Immature natural killer cell (primary cell): ENCODE measurements at regions not wholly inside any gene's neighbourhood (a gene's known extent, or its start where the extent isn't known, plus 50 kb on each side); places are given as distances from the start of the nearest gene placed in this dataset.

Experiments
- DNase-seq, 3 donors: peaks; one replicate each; pipeline ENCODE4 v3.0.0; 2022; ENCODE audit warnings: mixed read lengths in 1 of 3
- H3K27ac Mint-ChIP-seq, 6 donors: one replicate each; pipeline ENCODE4 v1.8.0; 2020; ENCODE audit warnings: mixed read lengths in 6 of 6, mild to moderate bottlenecking in 5 of 6, inconsistent platforms in 4 of 6, moderate library complexity in 3 of 6
- H3K27me3 Mint-ChIP-seq, 3 donors: one replicate each; pipeline ENCODE4 v1.8.0; 2020 to 2021; ENCODE audit warnings: low read depth in 3 of 3, mild to moderate bottlenecking in 3 of 3, mixed read lengths in 3 of 3, moderate library complexity in 3 of 3, inconsistent platforms in 1 of 3
- H3K36me3 Mint-ChIP-seq, 3 donors: one replicate each; pipeline ENCODE4 v1.8.0; 2020; ENCODE audit warnings: mixed read lengths in 3 of 3, inconsistent platforms in 2 of 3, mild to moderate bottlenecking in 2 of 3
- H3K4me1 Mint-ChIP-seq, 2 donors: one replicate each; pipeline ENCODE4 v1.8.0; 2020; ENCODE audit warnings: inconsistent platforms in 2 of 2, mild to moderate bottlenecking in 2 of 2, mixed read lengths in 2 of 2, moderate library complexity in 1 of 2
- H3K4me3 Mint-ChIP-seq, 5 donors: one replicate each; pipeline ENCODE4 v1.8.0; 2020; ENCODE audit warnings: mild to moderate bottlenecking in 5 of 5, mixed read lengths in 5 of 5, inconsistent platforms in 3 of 5, moderate library complexity in 3 of 5
- H3K9me3 Mint-ChIP-seq, 6 donors: one replicate each; pipeline ENCODE4 v1.8.0; 2020; ENCODE audit warnings: mild to moderate bottlenecking in 6 of 6, mixed read lengths in 6 of 6, inconsistent platforms in 4 of 6, moderate library complexity in 3 of 6

DNA sequence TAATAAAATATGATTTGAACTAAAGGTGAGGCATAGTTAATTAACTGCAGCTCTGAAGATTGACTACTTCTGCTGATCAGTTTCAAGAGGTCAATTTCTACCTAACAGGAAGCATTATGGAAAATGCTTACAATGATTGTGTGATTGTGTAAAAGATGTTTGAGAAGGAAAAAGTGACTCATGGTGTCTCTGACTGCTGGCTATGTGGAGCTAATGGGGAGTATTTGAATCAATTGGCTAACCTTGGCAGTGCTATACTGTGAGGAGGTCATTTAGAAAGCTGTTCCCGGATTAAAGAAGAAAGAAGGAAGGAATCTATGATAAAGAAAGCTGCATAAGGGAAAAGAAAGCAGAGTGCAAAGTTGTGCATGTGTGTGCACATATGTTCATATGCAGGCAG lies 376.5 kb downstream of the ADGRL2 start:
- H3K9me3 Mint-ChIP-seq: peaks cover 0 to 16% (median 6%) of the 10 kb centered on the region in 6 donors

DNA sequence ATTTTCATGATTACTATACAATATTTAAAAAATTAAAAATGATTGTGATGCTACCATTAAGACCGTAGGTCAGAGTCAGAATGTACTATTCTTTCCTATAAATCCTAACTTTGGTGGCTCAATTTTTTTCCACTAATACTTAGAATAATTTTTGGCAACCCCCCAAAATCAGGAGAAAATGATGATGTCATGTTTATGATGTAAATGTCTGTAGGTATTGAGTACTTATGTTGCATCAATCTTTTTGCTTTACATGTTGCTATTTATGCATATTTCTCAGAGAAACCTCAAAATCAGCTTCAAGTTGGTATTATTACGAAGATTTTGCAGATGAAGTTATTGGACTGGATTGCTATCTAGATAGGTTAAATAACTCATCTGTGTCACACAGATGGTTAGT lies 371.2 kb downstream of the ADGRL2 start:
- no peaks in the 10 kb centered on the region for H3K36me3 Mint-ChIP-seq
- H3K9me3 Mint-ChIP-seq: peaks cover 0 to 13% (median 4%) of the 10 kb centered on the region in 6 donors
- no peak overlapping the region for H3K27ac Mint-ChIP-seq
- no peaks in the 10 kb centered on the region for H3K4me1 Mint-ChIP-seq
- no peak for DNase-seq
- H3K27me3 Mint-ChIP-seq: peaks cover 0 to 1% (median 0%) of the 10 kb centered on the region in 3 donors
- H3K4me3 Mint-ChIP-seq: no peak overlapping the region

More for the DNA sequence above, 376.5 kb downstream of the ADGRL2 start:
- Mint-ChIP-seq H3K4me3 (no peak overlapping the region), H3K27me3 (peaks cover 0 to 1% (median 0%) of the 10 kb centered on the region in 3 donors), H3K27ac (no peak overlapping the region), H3K4me1 (no peaks in the 10 kb centered on the region), H3K36me3 (no peaks in the 10 kb centered on the region)
- DNase-seq: no peak

DNA sequence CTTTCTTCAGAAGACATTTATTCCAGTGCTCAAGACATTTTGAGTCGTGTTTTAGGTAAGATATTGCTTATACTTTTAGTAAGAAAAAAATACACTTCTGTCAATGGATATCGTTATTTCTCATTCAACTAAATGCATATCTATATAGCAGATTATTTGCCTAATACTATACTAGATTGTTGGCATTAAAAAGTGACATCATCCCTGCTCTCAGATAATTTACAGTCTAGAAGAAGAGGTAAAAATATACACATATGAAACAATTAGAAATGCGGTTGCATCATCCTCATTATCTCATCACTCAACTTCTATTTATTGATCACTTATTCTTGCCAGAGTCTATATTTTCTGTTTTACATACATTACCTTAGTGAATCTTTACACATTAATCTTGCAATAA lies 367.7 kb downstream of the ADGRL2 start:
- Mint-ChIP-seq H3K4me3 (no peak overlapping the region), H3K36me3 (no peaks in the 10 kb centered on the region), H3K9me3 (peaks cover 0 to 8% (median 3%) of the 10 kb centered on the region in 6 donors), H3K27ac (no peak overlapping the region), H3K4me1 (no peaks in the 10 kb centered on the region), H3K27me3 (no peaks in the 10 kb centered on the region)
- no peak for DNase-seq

DNA sequence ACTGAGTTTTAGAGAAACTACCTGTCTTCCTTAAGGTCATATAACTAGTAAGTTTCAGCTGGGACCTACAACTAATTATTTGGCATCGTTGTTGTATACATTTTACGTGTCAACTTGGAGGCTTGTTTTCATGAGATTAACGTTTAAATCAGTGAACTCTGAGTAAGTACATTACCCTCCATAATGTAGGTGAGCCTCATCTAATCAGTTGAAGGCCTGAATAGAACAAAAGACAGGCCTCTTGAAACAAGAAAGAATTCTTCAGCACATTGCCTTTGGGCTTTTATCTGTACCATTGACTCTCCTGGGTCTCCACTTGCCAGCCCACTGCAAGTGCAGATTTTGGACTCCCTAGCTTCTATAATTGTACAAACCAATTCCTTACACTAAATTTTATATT lies 364.6 kb downstream of the ADGRL2 start:
- Mint-ChIP-seq H3K9me3 (peaks cover 0 to 12% (median under 1%) of the 10 kb centered on the region in 6 donors), H3K27ac (no peak overlapping the region), H3K4me3 (no peak overlapping the region), H3K4me1 (peaks cover 25 to 27% of the 10 kb centered on the region in 2 donors), H3K36me3 (no peaks in the 10 kb centered on the region), H3K27me3 (peaks cover 0 to 4% (median 0%) of the 10 kb centered on the region in 3 donors)
- DNase-seq: no peak

DNA sequence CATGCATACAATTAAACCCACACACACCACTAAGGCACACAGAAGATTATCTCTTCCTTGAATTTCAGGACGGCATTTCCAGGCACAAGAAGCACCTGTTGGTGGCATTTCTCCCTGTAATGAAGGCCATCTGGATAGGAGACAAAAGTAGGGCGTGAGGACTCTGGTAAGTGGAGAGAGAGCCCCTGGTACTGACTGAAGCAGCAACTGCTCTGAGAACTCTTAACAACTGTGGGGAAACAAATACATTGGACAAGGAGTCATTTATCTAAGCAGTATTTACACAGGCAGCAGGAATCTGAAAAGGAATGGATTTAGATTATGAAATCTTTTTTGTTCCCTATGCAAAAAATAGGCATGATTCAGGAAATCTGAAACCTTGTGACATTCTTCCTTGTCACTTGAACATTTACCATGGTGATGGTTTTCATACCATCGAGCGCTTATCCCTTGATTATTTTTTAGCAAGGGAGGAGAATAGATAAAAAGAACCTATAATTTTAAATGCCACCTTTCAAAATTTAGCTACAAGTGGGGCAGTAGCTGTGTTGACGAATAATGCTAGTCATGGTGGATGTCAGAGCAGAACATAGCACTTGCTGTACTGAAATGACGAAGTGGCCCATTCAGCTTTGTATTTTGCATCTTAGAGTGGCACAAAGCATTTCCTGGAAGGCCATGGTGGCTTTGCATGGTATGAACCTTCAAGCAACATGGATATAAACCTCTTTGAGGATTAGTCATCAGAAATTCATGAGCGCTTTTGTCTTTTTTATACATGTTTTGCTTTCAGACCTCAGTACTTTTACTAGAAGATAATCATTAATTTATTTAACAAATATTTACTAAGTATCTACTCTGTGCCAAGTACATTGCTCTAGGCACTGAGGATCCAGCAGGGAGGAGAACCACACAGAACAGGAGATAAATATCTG lies 362.0 kb downstream of the ADGRL2 start:
- Mint-ChIP-seq H3K4me1 (peaks cover 29 to 32% of the 10 kb centered on the region in 2 donors), H3K4me3 (peak overlapping the region; percentile 76 to 86 (median 80)), H3K27ac (peak overlapping the region in 5 of 6 donors; percentile 34 to 88 (median 80)), H3K27me3 (peaks cover 0 to 4% (median 0%) of the 10 kb centered on the region in 3 donors), H3K9me3 (peaks cover 0 to 21% (median 2%) of the 10 kb centered on the region in 6 donors), H3K36me3 (no peaks in the 10 kb centered on the region)
- no peak for DNase-seq

DNA sequence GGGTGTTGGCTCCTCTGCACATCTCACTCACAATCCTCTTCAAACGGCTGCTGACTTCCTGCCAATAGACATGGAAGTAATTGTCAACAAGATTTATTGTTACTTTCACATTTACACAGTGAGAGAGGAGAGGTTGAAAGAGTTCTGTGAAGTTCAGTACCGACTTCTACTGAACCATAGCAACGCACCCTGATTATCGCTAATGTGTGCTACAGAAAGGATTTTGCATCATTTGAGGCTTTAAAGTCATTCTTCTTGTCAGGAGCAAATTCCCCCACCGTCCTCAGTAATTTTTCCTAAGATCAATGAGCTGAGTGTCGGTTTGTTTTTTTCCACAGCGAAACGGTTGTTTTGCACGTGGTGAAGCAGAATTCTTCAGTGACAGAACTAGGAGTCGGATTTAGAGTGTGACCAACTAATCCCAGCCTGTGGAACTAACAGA lies 361.0 kb downstream of the ADGRL2 start:
- Mint-ChIP-seq H3K27ac (peak overlapping the region; percentile 68 to 88 (median 76)), H3K27me3 (peaks cover 0 to 4% (median 0%) of the 10 kb centered on the region in 3 donors), H3K36me3 (no peaks in the 10 kb centered on the region), H3K4me1 (peaks cover 31 to 33% of the 10 kb centered on the region in 2 donors), H3K4me3 (peak overlapping the region; percentile 76 to 86 (median 80)), H3K9me3 (peaks cover 0 to 21% (median 2%) of the 10 kb centered on the region in 6 donors)
- peak in 2 of 3 donors; percentile 5 to 31 for DNase-seq

DNA sequence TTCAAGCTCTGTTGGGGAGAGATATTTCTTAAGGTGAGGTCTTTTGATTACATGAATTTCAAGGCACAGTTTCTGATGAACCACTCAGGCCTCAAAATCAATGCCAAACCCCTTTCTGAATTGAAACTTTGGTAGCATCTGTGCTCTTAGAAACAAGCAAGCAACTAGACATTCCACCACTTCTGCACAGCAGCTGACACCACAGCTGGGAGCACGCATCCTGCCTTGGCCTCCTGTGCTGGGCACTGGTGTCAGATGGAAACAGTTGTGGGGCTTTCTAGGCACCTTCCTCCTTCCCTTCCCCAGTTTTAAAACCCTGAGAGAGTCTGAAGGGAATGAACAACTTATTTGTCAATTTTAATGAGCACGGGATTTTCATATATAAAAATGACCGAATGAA lies 360.2 kb downstream of the ADGRL2 start:
- H3K4me3 Mint-ChIP-seq: peak overlapping the region; percentile 12 to 44 (median 37)
- peak overlapping the region in 5 of 6 donors; percentile 17 to 85 (median 63) for H3K27ac Mint-ChIP-seq
- H3K36me3 Mint-ChIP-seq: no peaks in the 10 kb centered on the region
- H3K27me3 Mint-ChIP-seq: peaks cover 0 to 4% (median 0%) of the 10 kb centered on the region in 3 donors
- DNase-seq: no peak
- H3K9me3 Mint-ChIP-seq: peaks cover 0 to 21% (median 3%) of the 10 kb centered on the region in 6 donors
- peaks cover 36 to 40% of the 10 kb centered on the region in 2 donors for H3K4me1 Mint-ChIP-seq

DNA sequence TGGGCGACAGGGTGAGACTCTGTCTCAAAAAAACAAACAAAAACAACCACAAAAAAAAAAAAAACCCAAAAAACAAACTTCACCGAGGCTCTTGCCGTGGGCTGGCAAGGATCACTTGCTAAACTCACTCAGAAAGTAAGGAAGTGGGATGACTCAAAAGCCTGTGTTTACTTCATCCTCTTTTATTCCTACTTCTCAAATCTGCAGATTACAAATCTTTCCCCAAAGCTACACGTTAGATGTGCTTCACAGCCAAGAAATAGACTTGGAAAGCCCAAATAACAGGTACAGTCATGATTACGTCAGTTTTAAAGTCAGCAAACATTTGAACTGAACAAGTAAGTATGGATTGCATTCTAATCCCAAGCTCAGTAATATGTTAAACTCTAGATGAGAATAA lies 359.3 kb downstream of the ADGRL2 start:
- no peak overlapping the region for H3K27ac Mint-ChIP-seq
- H3K36me3 Mint-ChIP-seq: peaks cover 0 to 4% (median 0%) of the 10 kb centered on the region in 3 donors

DNA sequence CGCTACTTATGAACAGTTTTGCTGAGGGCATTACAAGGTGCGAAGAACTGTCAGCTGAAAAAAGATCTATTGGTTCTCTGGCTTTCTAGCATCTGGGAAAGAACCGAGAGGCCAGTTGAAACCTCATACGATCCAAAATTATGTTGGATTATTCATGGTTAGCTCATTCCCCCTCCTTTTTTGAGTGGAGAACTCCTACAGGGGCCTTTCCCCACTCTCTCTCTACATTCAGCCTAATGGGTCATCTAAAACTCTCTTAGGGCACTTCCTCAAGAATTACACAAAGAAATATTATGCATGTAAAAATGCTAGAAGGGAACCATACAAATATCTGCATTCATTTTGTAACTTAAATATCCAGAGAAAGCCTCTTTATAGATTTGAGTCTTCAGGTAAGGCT lies 358.2 kb downstream of the ADGRL2 start:
- peaks cover 0 to 21% (median 4%) of the 10 kb centered on the region in 6 donors for H3K9me3 Mint-ChIP-seq

More for the DNA sequence above, 359.3 kb downstream of the ADGRL2 start:
- H3K4me3 Mint-ChIP-seq: no peak overlapping the region
- peaks cover 0 to 24% (median 3%) of the 10 kb centered on the region in 6 donors for H3K9me3 Mint-ChIP-seq
- no peak for DNase-seq
- H3K27me3 Mint-ChIP-seq: peaks cover 0 to 6% (median 0%) of the 10 kb centered on the region in 3 donors
- H3K4me1 Mint-ChIP-seq: peaks cover 41 to 48% of the 10 kb centered on the region in 2 donors

DNA sequence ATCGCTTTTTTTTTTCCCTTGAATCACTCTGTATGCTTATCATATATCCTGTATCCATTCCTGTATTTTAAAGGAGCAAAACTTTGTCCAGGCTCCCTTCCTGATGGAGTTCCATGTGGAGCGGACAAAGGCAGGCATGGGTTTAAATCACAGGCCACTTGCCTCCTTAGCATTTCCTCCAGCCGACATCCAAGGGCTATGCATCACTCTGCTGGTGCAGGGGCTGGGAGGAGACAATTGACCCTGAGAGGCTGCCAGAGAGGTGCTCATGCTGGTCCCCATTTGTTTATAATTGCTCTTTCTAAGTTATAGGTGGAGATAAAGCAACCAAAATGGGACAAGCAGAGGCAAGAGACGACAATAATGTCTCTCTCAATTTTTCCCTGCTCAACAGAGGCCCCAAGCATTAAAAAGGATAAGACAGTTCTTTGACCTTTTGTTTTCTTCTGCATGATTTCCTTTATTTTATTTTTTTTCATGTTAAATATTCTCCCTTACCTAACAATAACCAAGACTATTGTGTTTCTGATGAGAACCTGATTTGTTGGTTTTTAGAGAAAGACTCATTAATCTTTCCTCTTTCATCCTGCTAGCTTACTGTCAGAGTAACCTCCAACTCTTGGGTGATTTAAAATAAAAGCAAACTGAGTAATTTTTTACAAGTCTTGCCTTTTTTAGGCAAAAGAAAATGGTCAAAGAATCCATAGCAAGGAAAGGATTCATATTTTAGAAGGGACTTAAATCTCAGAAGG lies 353.7 kb downstream of the ADGRL2 start:
- H3K36me3 Mint-ChIP-seq: peaks cover 0 to 4% (median 0%) of the 10 kb centered on the region in 3 donors
- peaks cover 32 to 55% of the 10 kb centered on the region in 2 donors for H3K4me1 Mint-ChIP-seq
- H3K9me3 Mint-ChIP-seq: peaks cover 0 to 19% (median 4%) of the 10 kb centered on the region in 6 donors
- no peak overlapping the region for H3K4me3 Mint-ChIP-seq
- DNase-seq: no peak
- H3K27me3 Mint-ChIP-seq: peaks cover 0 to 2% (median 0%) of the 10 kb centered on the region in 3 donors
- no peak overlapping the region for H3K27ac Mint-ChIP-seq

More for the DNA sequence above, 358.2 kb downstream of the ADGRL2 start:
- Mint-ChIP-seq H3K27me3 (peaks cover 0 to 6% (median 0%) of the 10 kb centered on the region in 3 donors), H3K36me3 (peaks cover 0 to 4% (median 0%) of the 10 kb centered on the region in 3 donors), H3K4me3 (no peak overlapping the region), H3K4me1 (peaks cover 41 to 54% of the 10 kb centered on the region in 2 donors), H3K27ac (no peak overlapping the region)
- no peak for DNase-seq

DNA sequence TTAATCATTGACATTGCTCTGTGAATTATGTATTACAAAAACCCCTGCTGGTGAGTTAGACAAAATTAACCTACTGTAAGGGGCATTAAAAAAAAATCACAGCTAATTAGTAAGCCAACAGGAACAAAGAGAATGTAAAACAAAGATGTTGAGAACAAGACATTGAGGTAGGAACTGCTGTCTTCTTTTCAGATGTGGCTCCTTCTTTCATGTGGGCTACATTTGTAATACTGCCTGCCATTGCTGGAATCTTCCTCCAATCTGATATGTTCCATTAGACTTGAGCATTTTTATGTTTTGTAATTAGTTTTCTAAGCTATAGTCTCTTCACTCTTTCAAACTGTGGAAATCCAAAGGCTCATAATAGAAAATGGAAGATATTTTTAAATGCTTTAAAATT lies 353.0 kb downstream of the ADGRL2 start:
- Mint-ChIP-seq H3K36me3 (peaks cover 0 to 4% (median 0%) of the 10 kb centered on the region in 3 donors), H3K27me3 (peaks cover 0 to 2% (median 0%) of the 10 kb centered on the region in 3 donors), H3K4me1 (peaks cover 32 to 55% of the 10 kb centered on the region in 2 donors), H3K27ac (no peak overlapping the region), H3K9me3 (peaks cover 0 to 17% (median 4%) of the 10 kb centered on the region in 6 donors), H3K4me3 (no peak overlapping the region)
- DNase-seq: no peak

DNA sequence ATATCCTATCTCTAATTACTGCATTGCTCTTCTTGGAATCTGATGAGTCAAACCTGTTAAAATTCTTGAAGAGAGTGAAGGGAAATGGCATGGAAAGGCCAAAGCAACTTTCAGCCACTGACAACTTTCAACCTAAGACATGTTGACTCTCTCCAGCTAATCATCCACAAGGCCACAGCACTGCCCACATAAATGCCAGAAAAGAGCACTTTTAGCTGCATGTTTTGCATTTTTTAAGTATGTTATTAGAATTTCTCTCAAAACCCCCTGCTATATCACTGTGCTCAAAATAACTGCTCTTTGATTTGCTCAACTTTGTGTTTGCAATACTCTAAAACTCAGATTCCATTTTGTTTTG lies 352.5 kb downstream of the ADGRL2 start:
- peaks cover 0 to 2% (median 0%) of the 10 kb centered on the region in 3 donors for H3K27me3 Mint-ChIP-seq
- DNase-seq: no peak
- H3K4me1 Mint-ChIP-seq: peaks cover 30 to 55% of the 10 kb centered on the region in 2 donors
- H3K36me3 Mint-ChIP-seq: peaks cover 0 to 4% (median 0%) of the 10 kb centered on the region in 3 donors
- peak overlapping the region in 1 of 5 donors; percentile 17 for H3K4me3 Mint-ChIP-seq
- H3K27ac Mint-ChIP-seq: no peak overlapping the region
- H3K9me3 Mint-ChIP-seq: peaks cover 0 to 13% (median 4%) of the 10 kb centered on the region in 6 donors
